WERI-Rb-1 (cell line): ENCODE measurements at regions not wholly inside any gene's neighbourhood (a gene's known extent, or its start where the extent isn't known, plus 50 kb on each side); places are given as distances from the start of the nearest gene placed in this dataset.

Experiments
- DNase-seq: peaks from one replicate; pipeline ENCODE4 v3.0.0-alpha.2; 2020
- H3K27ac ChIP-seq: fragments of 250-450 bp; sonication (Bioruptor Pico); 2 replicates; pipeline ENCODE4 v1.5.1; 2020; ENCODE audit warnings: mild to moderate bottlenecking, moderate library complexity
- H3K27me3 ChIP-seq: fragments of 250-450 bp; sonication (Bioruptor Pico); 2 replicates; pipeline ENCODE4 v1.5.1; 2021; ENCODE audit warnings: mild to moderate bottlenecking, low read depth, moderate library complexity; ENCODE audit not compliant: insufficient read depth, severe bottlenecking
- H3K36me3 ChIP-seq: fragments of 250-450 bp; sonication (Bioruptor Pico); 2 replicates; pipeline ENCODE4 v1.5.1; 2020; ENCODE audit warnings: mild to moderate bottlenecking, moderate library complexity
- H3K4me3 ChIP-seq: 2 replicates; pipeline ENCODE4 v1.5.1; 2011; ENCODE audit warnings: low read depth, mild to moderate bottlenecking, control low read depth, low read length
- H3K9me3 ChIP-seq: fragments of 250-450 bp; sonication (Bioruptor Pico); 2 replicates; pipeline ENCODE4 v1.5.1; 2021; ENCODE audit warnings: mild to moderate bottlenecking, moderate library complexity; ENCODE audit not compliant: severe bottlenecking
- CTCF ChIP-seq: IDR thresholded peaks from 2 replicates; pipeline ENCODE4 v1.5.1; 2011; ENCODE audit warnings: low read depth, mild to moderate bottlenecking, control low read depth, inconsistent platforms, low read length

GRCh38 chr4:138959097-138959815 is 56.3 kb upstream of the NOCT start:
- Histone ChIP-seq H3K36me3 (no peaks in the 10 kb centered on the region), H3K4me3 (no peak overlapping the region), H3K27ac (no peak overlapping the region), H3K27me3 (no peaks in the 10 kb centered on the region), H3K9me3 (no peaks in the 10 kb centered on the region)
- no peak for TF ChIP-seq CTCF
- DNase-seq, result no peak

GRCh38 chr4:138958519-138958918 is 57.1 kb upstream of the NOCT start:
- Histone ChIP-seq H3K4me3 (no peak overlapping the region), H3K27ac (no peak overlapping the region), H3K36me3 (no peaks in the 10 kb centered on the region), H3K27me3 (no peaks in the 10 kb centered on the region), H3K9me3 (no peaks in the 10 kb centered on the region)
- DNase-seq, result no peak
- TF ChIP-seq CTCF, result no peak

- no peak for DNase-seq
- H3K27ac ChIP-seq, result no peak overlapping the region
- no peaks in the 10 kb centered on the region for H3K27me3 ChIP-seq
- no peak overlapping the region for H3K4me3 ChIP-seq
- H3K36me3 ChIP-seq, result no peaks in the 10 kb centered on the region
- no peaks in the 10 kb centered on the region for H3K9me3 ChIP-seq
- TF ChIP-seq CTCF, result no peak
These were observed 58.3 kb upstream of the NOCT start for GRCh38 chr4:138957302-138957701.

- no peak for DNase-seq
These were observed 61.2 kb upstream of the NOCT start for GRCh38 chr4:138954428-138954827.

GRCh38 chr4:138953961-138954371 is 61.6 kb upstream of the NOCT start:
- H3K36me3 ChIP-seq, result no peaks in the 10 kb centered on the region
- TF ChIP-seq CTCF, result no peak
- no peak overlapping the region for H3K4me3 ChIP-seq
- no peaks in the 10 kb centered on the region for H3K9me3 ChIP-seq
- no peaks in the 10 kb centered on the region for H3K27me3 ChIP-seq
- H3K27ac ChIP-seq, result no peak overlapping the region
- no peak for DNase-seq

More at GRCh38 chr4:138954428-138954827, 61.2 kb upstream of the NOCT start:
- H3K9me3 ChIP-seq, result no peaks in the 10 kb centered on the region
- H3K27me3 ChIP-seq, result no peaks in the 10 kb centered on the region
- TF ChIP-seq CTCF, result no peak
- no peak overlapping the region for H3K27ac ChIP-seq
- H3K36me3 ChIP-seq, result no peaks in the 10 kb centered on the region
- no peak overlapping the region for H3K4me3 ChIP-seq

- H3K27ac ChIP-seq, result no peak overlapping the region
These were observed 63.2 kb upstream of the NOCT start for GRCh38 chr4:138952411-138952810.

More at GRCh38 chr4:138952411-138952810, 63.2 kb upstream of the NOCT start:
- Histone ChIP-seq H3K4me3 (no peak overlapping the region), H3K36me3 (no peaks in the 10 kb centered on the region), H3K9me3 (no peaks in the 10 kb centered on the region), H3K27me3 (no peaks in the 10 kb centered on the region)
- TF ChIP-seq CTCF, result no peak
- no peak for DNase-seq
